WTC11 (cell line): ENCODE measurements at regions not wholly inside any gene's neighbourhood (a gene's known extent, or its start where the extent isn't known, plus 50 kb on each side); places are given as distances from the start of the nearest gene placed in this dataset.
A peak's percentile ranks its signal among the peaks of the same experiment; 100 is the strongest.

Source experiments
- ATAC-seq: fragments of 200-7000 bp; cut with Tn5 transposase; 2 replicates; pipeline ENCODE4 v1.10.0; 2021; ENCODE audit warnings: mild to moderate bottlenecking, moderate library complexity
- CTCF ChIA-PET: fragments of 300-600 bp; sonication (Branson Sonifier 250); formaldehyde crosslinking; loops from one replicate; lab custom pipeline; 2021; ENCODE audit warnings: antibody characterized with exemption; lab: Charles Lee
- POLR2A ChIA-PET: fragments of 350-600 bp; sonication (Branson Sonifier 250); formaldehyde crosslinking; loops from one replicate; lab custom pipeline; 2021; ENCODE audit warnings: antibody characterized with exemption; lab: Charles Lee
- DNase-seq: peaks from one replicate; pipeline ENCODE4 v3.0.0; 2021; ENCODE audit warnings: low spot score
- H3K27ac Mint-ChIP-seq: 2 replicates; pipeline ENCODE4 v1.8.0; 2021; ENCODE audit warnings: mixed read lengths
- H3K27me3 Mint-ChIP-seq: 2 replicates; pipeline ENCODE4 v1.8.0; 2021; ENCODE audit warnings: low read depth, mild to moderate bottlenecking, moderate library complexity, mixed read lengths
- H3K36me3 Mint-ChIP-seq: 2 replicates; pipeline ENCODE4 v1.8.0; 2021; ENCODE audit warnings: mixed read lengths
- H3K4me1 Mint-ChIP-seq: 2 replicates; pipeline ENCODE4 v1.8.0; 2022; ENCODE audit warnings: mixed read lengths
- H3K4me3 Mint-ChIP-seq: 2 replicates; pipeline ENCODE4 v1.8.0; 2021; ENCODE audit warnings: mild to moderate bottlenecking, moderate library complexity, mixed read lengths
- H3K9me3 Mint-ChIP-seq: 2 replicates; pipeline ENCODE4 v1.8.0; 2021; ENCODE audit warnings: mixed read lengths
- ELF4 ChIP-seq: sonication (generic); formaldehyde crosslinking; IDR thresholded peaks from 2 replicates; pipeline ENCODE4 v1.8.1; 2022; ENCODE audit warnings: low read depth, mild to moderate bottlenecking, moderate library complexity, missing genetic modification reagents
- ESRRA ChIP-seq: sonication (generic); formaldehyde crosslinking; IDR thresholded peaks from 2 replicates; pipeline ENCODE4 v1.8.1; 2022; ENCODE audit warnings: mild to moderate bottlenecking, missing genetic modification reagents, borderline replicate concordance
- FOXP1 ChIP-seq: sonication (generic); formaldehyde crosslinking; IDR thresholded peaks from 2 replicates; pipeline ENCODE4 v1.8.0; 2022; ENCODE audit warnings: missing genetic modification reagents, mild to moderate bottlenecking, moderate library complexity, borderline replicate concordance
- IRF2 ChIP-seq: sonication (generic); formaldehyde crosslinking; IDR thresholded peaks from 2 replicates; pipeline ENCODE4 v1.8.0; 2022; ENCODE audit warnings: low read depth, missing genetic modification reagents, borderline replicate concordance
- JAZF1 ChIP-seq: fragments of 250-450 bp; sonication (Bioruptor Pico); IDR thresholded peaks from 2 replicates; pipeline ENCODE4 v1.9.0; 2021; ENCODE audit warnings: moderate library complexity, mild to moderate bottlenecking, inconsistent platforms
- PREB ChIP-seq: sonication (generic); formaldehyde crosslinking; IDR thresholded peaks from 2 replicates; pipeline ENCODE4 v1.8.1; 2022; ENCODE audit warnings: mild to moderate bottlenecking, missing genetic modification reagents, moderate library complexity, borderline replicate concordance
- PRRX2 ChIP-seq: fragments of 250-450 bp; sonication (Bioruptor Pico); IDR thresholded peaks from 2 replicates; pipeline ENCODE4 v1.8.0; 2021; ENCODE audit warnings: mild to moderate bottlenecking
- RORB ChIP-seq: fragments of 250-450 bp; sonication (Bioruptor Pico); IDR thresholded peaks from 2 replicates; pipeline ENCODE4 v1.9.0; 2021; ENCODE audit warnings: mild to moderate bottlenecking
- SP1 ChIP-seq: sonication (generic); formaldehyde crosslinking; conservative IDR thresholded peaks from 2 replicates; pipeline ENCODE4 v1.8.1; 2022; ENCODE audit warnings: missing genetic modification reagents
- TEAD1 ChIP-seq: sonication (generic); formaldehyde crosslinking; IDR thresholded peaks from 2 replicates; pipeline ENCODE4 v1.8.0; 2022; ENCODE audit warnings: mild to moderate bottlenecking, missing genetic modification reagents
- TP53 ChIP-seq: sonication (generic); formaldehyde crosslinking; IDR thresholded peaks from 2 replicates; pipeline ENCODE4 v1.8.1; 2023; ENCODE audit warnings: mild to moderate bottlenecking, missing genetic modification reagents
- ZNF121 ChIP-seq: sonication (generic); formaldehyde crosslinking; IDR thresholded peaks from 2 replicates; pipeline ENCODE4 v1.8.0; 2023; ENCODE audit warnings: missing genetic modification reagents
- ZNF138 ChIP-seq: sonication (generic); formaldehyde crosslinking; conservative IDR thresholded peaks from 2 replicates; pipeline ENCODE4 v1.8.1; 2022; ENCODE audit warnings: mild to moderate bottlenecking, moderate library complexity, missing genetic modification reagents
- ZNF219 ChIP-seq: sonication (generic); formaldehyde crosslinking; IDR thresholded peaks from 2 replicates; pipeline ENCODE4 v1.8.0; 2023; ENCODE audit warnings: missing genetic modification reagents, mild to moderate bottlenecking, borderline replicate concordance
- ZNF263 ChIP-seq: sonication (generic); formaldehyde crosslinking; IDR thresholded peaks from 2 replicates; pipeline ENCODE4 v1.8.1; 2022; ENCODE audit warnings: low read depth, mild to moderate bottlenecking, moderate library complexity, missing genetic modification reagents
- ZNF416 ChIP-seq: fragments of 250-450 bp; sonication (Bioruptor Pico); IDR thresholded peaks from 2 replicates; pipeline ENCODE4 v1.9.0; 2021; ENCODE audit warnings: mild to moderate bottlenecking, inconsistent platforms
- ZSCAN18 ChIP-seq: fragments of 250-450 bp; sonication (Bioruptor Pico); IDR thresholded peaks from 2 replicates; pipeline ENCODE4 v2.1.2; 2022; ENCODE audit warnings: mild to moderate bottlenecking, moderate library complexity
- TF ChIP-seq, protein P1 (sequence below): sonication (generic); formaldehyde crosslinking; IDR thresholded peaks from 2 replicates; pipeline ENCODE4 v1.8.0; 2022; ENCODE audit warnings: mild to moderate bottlenecking, missing genetic modification reagents
- TF ChIP-seq, protein P2 (sequence below): fragments of 250-450 bp; sonication (Bioruptor Pico); IDR thresholded peaks from 2 replicates; pipeline ENCODE4 v1.9.0; 2021; ENCODE audit warnings: moderate library complexity, mild to moderate bottlenecking, inconsistent platforms, borderline replicate concordance

DNA sequence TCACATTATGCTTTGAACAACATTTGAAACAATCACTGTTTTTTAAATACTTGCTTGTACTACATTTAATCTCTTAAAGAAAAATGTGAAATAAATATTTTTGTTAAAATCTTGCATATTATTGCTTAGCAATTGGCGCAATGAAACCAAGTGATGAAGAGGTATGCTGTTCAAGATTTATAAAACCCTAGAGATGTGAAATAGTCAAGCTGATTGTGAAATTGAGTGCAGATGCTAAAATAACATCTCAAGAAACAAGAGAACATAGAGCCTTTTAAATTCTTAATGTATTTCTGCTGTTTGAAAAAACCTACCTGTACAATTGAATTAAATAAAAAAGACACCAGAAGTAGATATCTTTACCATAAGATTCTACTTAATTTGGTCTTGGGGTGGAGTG, 179.2 kb upstream of the MCHR2 start (continued):
- no peak for TF ChIP-seq ZNF416 (CRISPR knock-in tag)
- TF ChIP-seq PREB = no peak
- TF ChIP-seq, all 79 proteins: peak for 0

GRCh38 chr6:100172322-100172713, 178.3 kb upstream of the MCHR2 start:
- CTCF ChIA-PET = interaction anchor here (1.3 kb wide), 1 partner anchor 308 kb away, joined by 4 read pairs; no protein-coding TSS in a partner anchor
- Mint-ChIP-seq H3K27me3 (peaks cover 11% of the 10 kb centered on the region), H3K9me3 (no peaks in the 10 kb centered on the region), H3K27ac (no peak overlapping the region), H3K4me1 (peaks cover 71% of the 10 kb centered on the region), H3K4me3 (no peak overlapping the region; the same call in none of the 2 replicates), H3K36me3 (no peaks in the 10 kb centered on the region)
- TF ChIP-seq ZNF416 (CRISPR knock-in tag) (no peak), ZSCAN18 (no peak)
- POLR2A ChIA-PET = no interaction called here
- ATAC-seq (peak; percentile 35), DNase-seq (no peak)

GRCh38 chr6:100171533-100172321, 177.7 kb upstream of the MCHR2 start:
- Mint-ChIP-seq H3K36me3 (no peaks in the 10 kb centered on the region), H3K9me3 (no peaks in the 10 kb centered on the region), H3K27ac (no peak overlapping the region), H3K4me3 (no peak overlapping the region), H3K27me3 (peaks cover 17% of the 10 kb centered on the region), H3K4me1 (peaks cover 71% of the 10 kb centered on the region)
- ChIA-PET POLR2A (no interaction called here), CTCF (interaction anchor here (1.3 kb wide), 1 partner anchor 309 kb away, joined by 4 read pairs; no protein-coding TSS in a partner anchor)
- no peak for DNase-seq
- ATAC-seq = no peak; the same call in none of the 2 replicates
- no peak for TF ChIP-seq ELF4
- no peak for TF ChIP-seq ZNF263 (CRISPR knock-in tag)
- TF ChIP-seq FOXP1 (CRISPR knock-in tag) = no peak
- no peak for TF ChIP-seq SP1 (CRISPR knock-in tag)
- TF ChIP-seq ESRRA (CRISPR knock-in tag) = no peak
- no peak for TF ChIP-seq TEAD1 (CRISPR knock-in tag)
- no peak for TF ChIP-seq ZNF121 (CRISPR knock-in tag)
- no peak for TF ChIP-seq RORB (CRISPR knock-in tag)
- TF ChIP-seq, protein P1, sequence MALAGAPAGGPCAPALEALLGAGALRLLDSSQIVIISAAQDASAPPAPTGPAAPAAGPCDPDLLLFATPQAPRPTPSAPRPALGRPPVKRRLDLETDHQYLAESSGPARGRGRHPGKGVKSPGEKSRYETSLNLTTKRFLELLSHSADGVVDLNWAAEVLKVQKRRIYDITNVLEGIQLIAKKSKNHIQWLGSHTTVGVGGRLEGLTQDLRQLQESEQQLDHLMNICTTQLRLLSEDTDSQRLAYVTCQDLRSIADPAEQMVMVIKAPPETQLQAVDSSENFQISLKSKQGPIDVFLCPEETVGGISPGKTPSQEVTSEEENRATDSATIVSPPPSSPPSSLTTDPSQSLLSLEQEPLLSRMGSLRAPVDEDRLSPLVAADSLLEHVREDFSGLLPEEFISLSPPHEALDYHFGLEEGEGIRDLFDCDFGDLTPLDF (CRISPR knock-in tag) = no peak
- no peak for TF ChIP-seq JAZF1 (CRISPR knock-in tag)
- TF ChIP-seq ZNF138 (CRISPR knock-in tag) = no peak
- TF ChIP-seq ZNF219 (CRISPR knock-in tag) = no peak
- TF ChIP-seq TP53 (CRISPR knock-in tag) = no peak
- no peak for TF ChIP-seq IRF2 (CRISPR knock-in tag)
- TF ChIP-seq PRRX2 = no peak
- TF ChIP-seq, protein P2, sequence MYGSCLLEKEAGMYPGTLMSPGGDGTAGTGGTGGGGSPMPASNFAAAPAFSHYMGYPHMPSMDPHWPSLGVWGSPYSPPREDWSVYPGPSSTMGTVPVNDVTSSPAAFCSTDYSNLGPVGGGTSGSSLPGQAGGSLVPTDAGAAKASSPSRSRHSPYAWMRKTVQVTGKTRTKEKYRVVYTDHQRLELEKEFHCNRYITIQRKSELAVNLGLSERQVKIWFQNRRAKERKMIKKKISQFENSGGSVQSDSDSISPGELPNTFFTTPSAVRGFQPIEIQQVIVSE = no peak
